ENCODE measurements at regions not wholly inside any gene's neighbourhood (a gene's known extent, or its start where the extent isn't known, plus 50 kb on each side); places are given as distances from the start of the nearest gene placed in this dataset.

DNA sequence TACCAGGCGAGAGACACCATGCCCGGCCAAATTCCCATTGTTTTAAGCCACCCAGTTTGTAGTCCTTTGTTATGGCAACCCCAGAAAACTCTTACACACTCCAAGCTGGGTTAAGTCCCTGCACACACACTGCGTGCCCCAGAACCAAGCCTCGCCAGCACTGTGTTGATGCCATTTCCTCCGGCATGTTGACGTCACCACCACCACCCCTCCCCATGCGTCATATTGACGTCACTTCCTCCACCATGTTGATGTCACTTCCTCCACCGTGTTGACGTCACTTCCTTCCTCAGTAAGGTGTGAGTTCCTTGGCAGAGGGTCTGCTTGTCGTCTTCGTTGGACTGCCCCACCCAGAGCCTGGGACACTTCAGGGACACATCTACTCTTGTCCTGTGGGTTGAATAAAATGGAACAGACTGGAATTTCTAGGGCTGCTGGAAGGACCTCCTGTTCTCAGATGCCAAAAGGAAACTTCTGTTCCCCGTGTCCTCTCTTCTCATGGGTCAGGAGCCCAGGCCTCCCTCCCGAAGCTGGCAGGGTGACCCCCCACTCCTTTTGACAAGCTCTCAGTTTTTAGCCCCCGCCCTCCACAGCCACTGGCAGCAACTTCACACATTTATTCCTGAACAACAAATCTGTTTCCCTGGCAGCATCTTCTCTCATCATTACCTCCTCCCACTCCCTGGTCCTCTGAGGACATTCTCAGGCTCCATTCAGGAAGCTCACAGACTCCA, 643.3 kb downstream of the NPHP4 start:
- no peaks in the 10 kb centered on the region for H3K36me3 ChIP-seq (ENCODE audit: low read depth)
- no peaks in the 10 kb centered on the region for H3K4me1 ChIP-seq (ENCODE audit: low read depth)
- DNase-seq (no peak), ATAC-seq (no peak)
- H3K4me3 ChIP-seq = no peak overlapping the region
- H3K9me3 ChIP-seq = no peaks in the 10 kb centered on the region
- no peak for TF ChIP-seq CTCF (IDR thresholded peaks at IDR 0.05)
- intact Hi-C loops (cut with DNase I, micrococcal nuclease) = no loop called here

- DNase-seq (no peak), ATAC-seq (no peak)
- intact Hi-C loops (cut with DNase I, micrococcal nuclease) = no loop called here
- no peaks in the 10 kb centered on the region for H3K9me3 ChIP-seq
- H3K4me3 ChIP-seq = no peak overlapping the region
- no peaks in the 10 kb centered on the region for H3K4me1 ChIP-seq (ENCODE audit: low read depth)
- TF ChIP-seq CTCF (IDR thresholded peaks at IDR 0.05) = no peak
- H3K36me3 ChIP-seq (ENCODE audit: low read depth) = no peaks in the 10 kb centered on the region
Measured at GRCh38 chr1:5347726-5348125, 644.5 kb downstream of the NPHP4 start.

- Histone ChIP-seq H3K4me1 (ENCODE audit: low read depth) (no peaks in the 10 kb centered on the region), H3K9me3 (no peaks in the 10 kb centered on the region), H3K36me3 (ENCODE audit: low read depth) (no peaks in the 10 kb centered on the region), H3K4me3 (no peak overlapping the region)
- DNase-seq = no peak
- no peak for ATAC-seq
- TF ChIP-seq CTCF (IDR thresholded peaks at IDR 0.05) = no peak
- intact Hi-C loops (cut with DNase I, micrococcal nuclease) = no loop called here
Measured at GRCh38 chr1:5345556-5345955, 646.7 kb downstream of the NPHP4 start.

- no peak for TF ChIP-seq CTCF (IDR thresholded peaks at IDR 0.05)
- DNase-seq = no peak
- H3K36me3 ChIP-seq (ENCODE audit: low read depth) = no peaks in the 10 kb centered on the region
- no peaks in the 10 kb centered on the region for H3K9me3 ChIP-seq
- no peaks in the 10 kb centered on the region for H3K4me1 ChIP-seq (ENCODE audit: low read depth)
- ATAC-seq = no peak
- intact Hi-C loops (cut with DNase I, micrococcal nuclease) = no loop called here
- H3K4me3 ChIP-seq = no peak overlapping the region
Measured at GRCh38 chr1:5343256-5344020, 648.8 kb downstream of the NPHP4 start.

DNA sequence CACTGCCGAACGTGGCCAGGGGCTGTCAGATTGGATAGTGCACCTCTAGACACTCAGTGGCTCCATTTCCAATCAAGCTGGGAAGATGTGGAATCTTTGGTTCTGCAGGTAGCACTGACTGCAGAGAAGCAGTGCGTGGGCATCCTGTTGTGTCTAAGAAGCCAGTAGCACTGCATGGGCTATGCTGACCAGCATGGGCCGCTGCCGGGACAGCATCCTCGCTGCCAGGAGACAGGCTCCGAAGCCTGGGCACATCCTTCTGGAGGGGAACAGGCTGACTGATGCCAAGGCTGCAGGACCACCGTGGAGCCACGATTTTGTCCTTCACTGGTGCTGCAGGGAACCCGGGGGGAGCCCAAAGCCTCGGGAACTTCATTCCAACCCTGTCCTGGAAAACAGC, 649.4 kb downstream of the NPHP4 start:
- TF ChIP-seq CTCF (IDR thresholded peaks at IDR 0.05) = no peak

More for the DNA sequence above, 649.4 kb downstream of the NPHP4 start:
- no peak for ATAC-seq
- no peak for DNase-seq
- Histone ChIP-seq H3K36me3 (ENCODE audit: low read depth) (no peaks in the 10 kb centered on the region), H3K9me3 (no peaks in the 10 kb centered on the region), H3K4me1 (ENCODE audit: low read depth) (no peaks in the 10 kb centered on the region), H3K4me3 (no peak overlapping the region)
- intact Hi-C loops (cut with DNase I, micrococcal nuclease) = no loop called here

All from mucosa of descending colon (tissue), 3 donors.